Ovary (tissue), 7 donors: ENCODE measurements at regions not wholly inside any gene's neighbourhood (a gene's known extent, or its start where the extent isn't known, plus 50 kb on each side); places are given as distances from the start of the nearest gene placed in this dataset.

Source experiments
- DNase-seq, 5 donors: peaks; one replicate each; pipeline ENCODE4 v3.0.0-alpha.2; 2019 to 2020
- H3K27ac ChIP-seq, 2 donors: fragments of 200-600 bp; one replicate each; pipeline versions ENCODE4 v1.5.1 to v1.8.0; 2019 to 2022
- H3K27me3 ChIP-seq: fragments of 200-600 bp; one replicate; pipeline ENCODE4 v1.8.0; 2022
- H3K36me3 ChIP-seq: fragments of 200-600 bp; sonication (generic); one replicate; pipeline ENCODE4 v1.5.1; 2019
- H3K4me1 ChIP-seq: one replicate; pipeline ENCODE4 v1.8.1; 2013; ENCODE audit warnings: mild to moderate bottlenecking, moderate library complexity; ENCODE audit not compliant: insufficient read depth
- H3K4me3 ChIP-seq: fragments of 200-600 bp; sonication (generic); one replicate; pipeline ENCODE4 v1.5.1; 2017
- H3K9me3 ChIP-seq, 2 donors: fragments of 200-600 bp in 1 of 2; sonication (generic) in 1 of 2; one replicate each; pipeline versions ENCODE4 v1.5.1 to v1.8.1; 2013 to 2019; ENCODE audit warnings: mild to moderate bottlenecking in 1 of 2, moderate library complexity in 1 of 2
- CTCF ChIP-seq, 3 donors: fragments of 450-650 bp in 2 of 3; fragments of 200-600 bp in 1 of 3; IDR thresholded peaks; one replicate each; pipeline versions ENCODE4 v1.5.1 to v1.8.0; 2016 to 2022; ENCODE audit warnings: antibody characterized with exemption in 3 of 3, mild to moderate bottlenecking in 1 of 3
- EP300 ChIP-seq: sonication (generic); formaldehyde crosslinking; IDR thresholded peaks from one replicate; pipeline ENCODE4 v1.6.1; 2017; ENCODE audit warnings: antibody characterized with exemption
- POLR2A ChIP-seq: fragments of 450-650 bp; IDR thresholded peaks from one replicate; pipeline ENCODE4 v1.6.1; 2017; ENCODE audit warnings: antibody characterized with exemption, mild to moderate bottlenecking, moderate library complexity
- WGBS, 3 donors: extraction: QIAGEN DNeasy Blood & Tissue Kit in 1 of 3; methylation state at CpG; one replicate each; pipeline versions ENCODE4 v1.1.5 to v1.1.7; 2013 to 2017; 5-methylcytosine and 5-hydroxymethylcytosine counted together
- intact Hi-C, 4 donors: fragments of 100-400 bp; cut with DNase I; formaldehyde crosslinking; loops; one replicate each; pipeline versions ENCODE4 v1.11.0 to v1.15.1; 2022 to 2023
- donor health status: DM: no; HTN: no; CAD: no; lungs with moderate emphysema.
- donor health status: DM: no; HTN: no; CAD: no.
- donor health status: Bipolar disorder and iron deficiency.
- donor health status: DM: no; HTN: no; CAD: no.
- donor health status: DM: yes; HTN: yes; CAD: no.

GRCh38 chr7:27032839-27033238 lies 63.0 kb downstream of the HOXA1 start:
- no peak for TF ChIP-seq POLR2A
- no peak for TF ChIP-seq EP300
- TF ChIP-seq CTCF (IDR thresholded peaks at IDR 0.05): no peak
- Histone ChIP-seq H3K4me3 (no peak overlapping the region), H3K27ac (no peak overlapping the region), H3K9me3 (no peaks in the 10 kb centered on the region), H3K36me3 (no peaks in the 10 kb centered on the region), H3K4me1 (no peaks in the 10 kb centered on the region), H3K27me3 (no peaks in the 10 kb centered on the region)
- 7 to 14% (median 11%) methylated on average over 1 of the region's 1 CpG for WGBS, 3 donors
- DNase-seq: no peak
- intact Hi-C loops: no loop called here

GRCh38 chr7:27031289-27032172 lies 64.3 kb downstream of the HOXA1 start:
- WGBS, 3 donors: 75 to 76% (median 75%) methylated on average over 8 of the region's 8 CpGs
- no peaks in the 10 kb centered on the region for H3K4me1 ChIP-seq
- no peaks in the 10 kb centered on the region for H3K27me3 ChIP-seq
- H3K9me3 ChIP-seq: no peaks in the 10 kb centered on the region
- H3K4me3 ChIP-seq: no peak overlapping the region
- no peaks in the 10 kb centered on the region for H3K36me3 ChIP-seq
- intact Hi-C loops: no loop called here
- TF ChIP-seq CTCF (IDR thresholded peaks at IDR 0.05) (no peak), EP300 (no peak), POLR2A (no peak)
- H3K27ac ChIP-seq: no peak overlapping the region
- no peak for DNase-seq

GRCh38 chr7:27030393-27031050 lies 65.3 kb downstream of the HOXA1 start:
- H3K4me3 ChIP-seq: no peak overlapping the region
- no peaks in the 10 kb centered on the region for H3K9me3 ChIP-seq
- H3K27ac ChIP-seq: no peak overlapping the region
- intact Hi-C loops: no loop called here
- no peaks in the 10 kb centered on the region for H3K27me3 ChIP-seq
- TF ChIP-seq POLR2A: no peak
- WGBS, 3 donors: 87 to 95% (median 95%) methylated on average over 7 of the region's 7 CpGs
- H3K4me1 ChIP-seq: no peaks in the 10 kb centered on the region
- H3K36me3 ChIP-seq: no peaks in the 10 kb centered on the region
- DNase-seq: no peak

GRCh38 chr7:27025270-27025669 lies 70.5 kb downstream of the HOXA1 start:
- WGBS, 3 donors: 69 to 79% (median 73%) methylated on average over 8 of the region's 8 CpGs
- Histone ChIP-seq H3K4me1 (no peaks in the 10 kb centered on the region), H3K4me3 (no peak overlapping the region), H3K9me3 (no peaks in the 10 kb centered on the region), H3K36me3 (no peaks in the 10 kb centered on the region), H3K27me3 (no peaks in the 10 kb centered on the region), H3K27ac (no peak overlapping the region)
- TF ChIP-seq CTCF (IDR thresholded peaks at IDR 0.05): no peak
- DNase-seq: no peak
- intact Hi-C loops: no loop called here

GRCh38 chr7:27010068-27010467 lies 85.7 kb downstream of the HOXA1 start:
- Histone ChIP-seq H3K9me3 (no peaks in the 10 kb centered on the region), H3K27me3 (no peaks in the 10 kb centered on the region), H3K36me3 (no peaks in the 10 kb centered on the region), H3K27ac (no peak overlapping the region), H3K4me3 (no peak overlapping the region), H3K4me1 (no peaks in the 10 kb centered on the region)
- WGBS, 3 donors: 87 to 90% (median 90%) methylated on average over 3 of the region's 3 CpGs
- TF ChIP-seq CTCF (IDR thresholded peaks at IDR 0.05) (no peak), POLR2A (no peak), EP300 (no peak)
- intact Hi-C loops: no loop called here
- no peak for DNase-seq
